AG09319 (cell line): ENCODE measurements at regions not wholly inside any gene's neighbourhood (a gene's known extent, or its start where the extent isn't known, plus 50 kb on each side); places are given as distances from the start of the nearest gene placed in this dataset.

Source experiments
- DNase-seq: peaks from one replicate; pipeline ENCODE4 v3.0.0-alpha.2; 2010; ENCODE audit warnings: low read depth; ENCODE audit errors: extremely low read depth
- TF ChIP-seq, protein P1 (sequence below): IDR thresholded peaks from 2 replicates; pipeline ENCODE4 v1.5.1; 2011; ENCODE audit warnings: low read depth, mild to moderate bottlenecking, inconsistent platforms, low read length, moderate library complexity

DNA sequence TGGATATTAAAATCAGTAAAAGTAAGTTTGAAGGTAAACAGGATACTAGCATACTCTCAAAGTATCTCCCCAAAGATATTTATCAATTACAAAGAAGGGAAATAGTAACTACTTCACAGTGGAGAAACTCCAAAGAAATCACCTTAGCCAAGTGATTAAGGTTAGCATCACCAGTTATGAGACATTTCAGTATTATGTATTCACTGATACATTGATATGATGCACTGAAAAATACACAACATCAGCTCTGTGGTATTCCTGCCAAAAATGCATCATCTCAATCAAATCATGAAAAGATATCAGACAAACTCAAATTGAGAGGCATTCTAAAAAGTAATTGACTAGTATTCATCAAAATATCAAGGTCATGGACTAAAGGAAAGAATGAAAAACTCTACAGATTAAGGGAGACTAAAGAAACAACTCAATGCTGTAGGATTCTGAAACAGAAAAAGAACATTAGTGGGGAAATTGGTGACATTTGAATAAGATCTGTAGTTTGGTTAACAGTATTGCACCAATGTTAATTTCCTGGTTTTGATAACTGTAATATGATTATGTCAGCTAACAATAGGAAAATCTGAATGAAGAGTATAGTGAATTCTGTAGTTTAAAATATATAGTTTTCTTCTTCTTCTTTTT lies 215.4 kb downstream of the UACA start:
- TF ChIP-seq, protein P1, sequence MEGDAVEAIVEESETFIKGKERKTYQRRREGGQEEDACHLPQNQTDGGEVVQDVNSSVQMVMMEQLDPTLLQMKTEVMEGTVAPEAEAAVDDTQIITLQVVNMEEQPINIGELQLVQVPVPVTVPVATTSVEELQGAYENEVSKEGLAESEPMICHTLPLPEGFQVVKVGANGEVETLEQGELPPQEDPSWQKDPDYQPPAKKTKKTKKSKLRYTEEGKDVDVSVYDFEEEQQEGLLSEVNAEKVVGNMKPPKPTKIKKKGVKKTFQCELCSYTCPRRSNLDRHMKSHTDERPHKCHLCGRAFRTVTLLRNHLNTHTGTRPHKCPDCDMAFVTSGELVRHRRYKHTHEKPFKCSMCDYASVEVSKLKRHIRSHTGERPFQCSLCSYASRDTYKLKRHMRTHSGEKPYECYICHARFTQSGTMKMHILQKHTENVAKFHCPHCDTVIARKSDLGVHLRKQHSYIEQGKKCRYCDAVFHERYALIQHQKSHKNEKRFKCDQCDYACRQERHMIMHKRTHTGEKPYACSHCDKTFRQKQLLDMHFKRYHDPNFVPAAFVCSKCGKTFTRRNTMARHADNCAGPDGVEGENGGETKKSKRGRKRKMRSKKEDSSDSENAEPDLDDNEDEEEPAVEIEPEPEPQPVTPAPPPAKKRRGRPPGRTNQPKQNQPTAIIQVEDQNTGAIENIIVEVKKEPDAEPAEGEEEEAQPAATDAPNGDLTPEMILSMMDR, result no peak
- no peak for DNase-seq

GRCh38 chr15:70545526-70545925 lies 217.8 kb downstream of the UACA start:
- DNase-seq, result no peak
- TF ChIP-seq, protein P1, result no peak

DNA sequence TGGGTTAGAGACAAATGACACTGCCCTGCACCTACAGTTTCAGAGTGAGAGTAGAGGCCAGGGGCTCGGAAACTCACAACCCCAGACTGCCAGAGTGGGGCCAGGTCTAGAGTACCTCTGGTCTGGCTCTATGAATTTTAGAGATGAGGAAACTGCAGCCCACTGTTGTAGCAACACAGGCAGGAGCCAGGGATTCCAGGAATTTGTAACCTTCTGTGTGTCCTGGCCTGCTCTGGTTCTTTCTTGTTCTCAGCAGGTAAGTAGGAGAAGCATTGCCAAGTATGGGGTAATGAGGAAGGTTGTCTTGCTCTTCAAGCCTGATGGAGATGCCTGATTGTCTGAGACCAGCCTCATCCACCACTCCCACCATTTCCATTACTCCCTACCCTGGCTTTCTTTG lies 221.8 kb downstream of the UACA start:
- DNase-seq, result no peak

GRCh38 chr15:70539912-70540530 lies 223.3 kb downstream of the UACA start:
- TF ChIP-seq, protein P1, result no peak
- no peak for DNase-seq

More for the DNA sequence above, 221.8 kb downstream of the UACA start:
- TF ChIP-seq, protein P1, result no peak

DNA sequence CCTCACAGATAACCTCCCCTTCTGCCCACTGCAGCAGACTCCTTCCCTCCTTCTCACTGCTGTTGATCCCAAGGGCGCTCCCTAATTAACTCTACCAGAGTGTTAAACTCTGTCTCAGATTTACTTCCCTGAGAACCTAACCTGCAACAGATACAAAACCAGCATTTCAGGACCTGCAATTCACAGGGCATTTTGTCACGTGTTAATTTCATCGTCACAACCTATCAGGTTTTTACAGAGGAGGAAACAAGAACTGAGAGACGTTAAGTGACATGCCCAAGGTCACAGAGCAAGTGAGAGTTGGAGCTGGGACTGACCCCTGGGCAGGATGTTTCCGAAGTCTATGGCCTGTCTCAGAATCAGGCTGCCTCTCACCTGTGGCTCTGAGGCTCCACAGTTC lies 223.9 kb downstream of the UACA start:
- TF ChIP-seq, protein P1, result no peak
- no peak for DNase-seq

DNA sequence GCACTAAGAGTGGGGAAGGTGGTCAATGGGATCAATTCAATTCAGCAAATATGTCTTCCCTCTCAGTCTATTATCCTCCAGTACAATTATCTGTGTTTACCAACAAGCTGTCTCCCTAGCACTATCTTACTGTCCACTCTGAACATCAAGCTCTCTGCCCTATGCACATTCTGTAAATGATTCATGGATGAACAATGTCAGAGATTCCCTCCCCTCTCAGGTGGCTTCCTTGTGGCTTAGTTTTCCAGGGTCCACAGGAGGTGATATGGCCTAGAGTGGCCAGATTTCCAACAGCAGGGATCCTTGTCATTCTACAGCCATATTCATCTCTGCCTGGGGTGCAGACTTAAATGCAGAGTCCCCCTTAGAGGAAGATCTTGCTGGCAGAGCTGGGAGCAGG lies 225.1 kb downstream of the UACA start:
- DNase-seq, result no peak
- TF ChIP-seq, protein P1, result no peak

GRCh38 chr15:70535955-70536338 lies 227.4 kb downstream of the UACA start:
- no peak for DNase-seq
- TF ChIP-seq, protein P1, result no peak
